GM21737 (cell line): ENCODE measurements at regions not wholly inside any gene's neighbourhood (a gene's known extent, or its start where the extent isn't known, plus 50 kb on each side); places are given as distances from the start of the nearest gene placed in this dataset.
"Not testable (repeated sequence)": the region's sequence is repeated elsewhere in the genome, so short reads cannot be mapped to it uniquely, and the experiment has no call there.

Experiments
- ATAC-seq: cut with Tn5 transposase; IDR thresholded peaks from one replicate; pipeline ENCODE4 v1.9.1; 2021; ENCODE audit warnings: mild to moderate bottlenecking, moderate library complexity; ENCODE audit not compliant: unreplicated experiment

- no peak for ATAC-seq
These were observed 380.1 kb upstream of the PRR16 start for GRCh38 chr5:120083851-120084542.

- ATAC-seq: no peak
These were observed 379.6 kb upstream of the PRR16 start for GRCh38 chr5:120084543-120084870.

GRCh38 chr5:120086081-120086480 is 378.0 kb upstream of the PRR16 start:
- ATAC-seq: no peak

GRCh38 chr5:120088412-120088811 is 375.7 kb upstream of the PRR16 start:
- no peak for ATAC-seq

GRCh38 chr5:120088836-120089235 is 375.3 kb upstream of the PRR16 start:
- ATAC-seq: no peak

GRCh38 chr5:120091376-120091948 is 372.6 kb upstream of the PRR16 start:
- no peak for ATAC-seq

- no peak for ATAC-seq
These were observed 371.5 kb upstream of the PRR16 start for GRCh38 chr5:120092649-120093048.

GRCh38 chr5:120093178-120093577 is 370.9 kb upstream of the PRR16 start:
- ATAC-seq: no peak

GRCh38 chr5:120096413-120096812 is 367.7 kb upstream of the PRR16 start:
- no peak for ATAC-seq

- ATAC-seq: no peak
These were observed 365.7 kb upstream of the PRR16 start for GRCh38 chr5:120098426-120098825.

GRCh38 chr5:120098902-120099535 is 365.1 kb upstream of the PRR16 start:
- no peak for ATAC-seq

- ATAC-seq: no peak
These were observed 362.3 kb upstream of the PRR16 start for GRCh38 chr5:120101771-120102170.

GRCh38 chr5:120103495-120103894 is 360.6 kb upstream of the PRR16 start:
- ATAC-seq: no peak

- no peak for ATAC-seq
These were observed 357.1 kb upstream of the PRR16 start for GRCh38 chr5:120106912-120107525.

GRCh38 chr5:120108586-120109248 is 355.4 kb upstream of the PRR16 start:
- no peak for ATAC-seq

- no peak for ATAC-seq
These were observed 341.4 kb upstream of the PRR16 start for GRCh38 chr5:120122703-120123102.

- ATAC-seq: no peak
These were observed 340.1 kb upstream of the PRR16 start for GRCh38 chr5:120124031-120124430.

GRCh38 chr5:120124961-120125360 is 339.1 kb upstream of the PRR16 start:
- no peak for ATAC-seq

GRCh38 chr5:120132347-120132746 is 331.8 kb upstream of the PRR16 start:
- ATAC-seq: not testable (repeated sequence)

- ATAC-seq: no peak
These were observed 329.2 kb upstream of the PRR16 start for GRCh38 chr5:120134944-120135343.

- no peak for ATAC-seq
These were observed 326.5 kb upstream of the PRR16 start for GRCh38 chr5:120137582-120137981.

- ATAC-seq: no peak
These were observed 325.1 kb upstream of the PRR16 start for GRCh38 chr5:120139039-120139438.
